ENCODE measurements at regions not wholly inside any gene's neighbourhood (a gene's known extent, or its start where the extent isn't known, plus 50 kb on each side); places are given as distances from the start of the nearest gene placed in this dataset.

GRCh38 chr9:31364171-31364570 lies 1020.3 kb upstream of the ACO1 start:
- WGBS, 2 experiments, result 95 to 97% methylated on average over 5 of the region's 5 CpGs

GRCh38 chr9:31372799-31373587 lies 1011.5 kb upstream of the ACO1 start:
- H3K27ac ChIP-seq (ENCODE audit: insufficient read depth, low read depth, low read length, poor library complexity, severe bottlenecking), result no peak overlapping the region
- H3K27me3 ChIP-seq (ENCODE audit: control insufficient read depth, insufficient read depth, low read length, poor library complexity, severe bottlenecking), result no peaks in the 10 kb centered on the region
- no peak overlapping the region for H3K4me3 ChIP-seq (ENCODE audit: insufficient read depth, low read depth, low read length)
- 95 to 96% methylated on average over 4 to 6 of the region's 7 CpGs for WGBS, 2 experiments
- H3K36me3 ChIP-seq (ENCODE audit: control insufficient read depth, insufficient read depth, low read length), result no peaks in the 10 kb centered on the region
- no peaks in the 10 kb centered on the region for H3K9me3 ChIP-seq (ENCODE audit: control insufficient read depth, low read length)
- H3K4me1 ChIP-seq (ENCODE audit: control insufficient read depth, insufficient read depth, low read length), result no peaks in the 10 kb centered on the region

More at GRCh38 chr9:31364171-31364570, 1020.3 kb upstream of the ACO1 start:
- H3K36me3 ChIP-seq (ENCODE audit: control insufficient read depth, insufficient read depth, low read length), result no peaks in the 10 kb centered on the region
- no peak overlapping the region for H3K27ac ChIP-seq (ENCODE audit: insufficient read depth, low read depth, low read length, poor library complexity, severe bottlenecking)
- H3K27me3 ChIP-seq (ENCODE audit: control insufficient read depth, insufficient read depth, low read length, poor library complexity, severe bottlenecking), result no peaks in the 10 kb centered on the region
- H3K4me1 ChIP-seq (ENCODE audit: control insufficient read depth, insufficient read depth, low read length), result no peaks in the 10 kb centered on the region
- H3K9me3 ChIP-seq (ENCODE audit: control insufficient read depth, low read length), result no peaks in the 10 kb centered on the region
- H3K4me3 ChIP-seq (ENCODE audit: insufficient read depth, low read depth, low read length), result no peak overlapping the region

GRCh38 chr9:31377358-31377757 lies 1007.1 kb upstream of the ACO1 start:
- no peaks in the 10 kb centered on the region for H3K9me3 ChIP-seq (ENCODE audit: control insufficient read depth, low read length)
- no peaks in the 10 kb centered on the region for H3K36me3 ChIP-seq (ENCODE audit: control insufficient read depth, insufficient read depth, low read length)
- H3K4me1 ChIP-seq (ENCODE audit: control insufficient read depth, insufficient read depth, low read length), result no peaks in the 10 kb centered on the region
- H3K27ac ChIP-seq (ENCODE audit: insufficient read depth, low read depth, low read length, poor library complexity, severe bottlenecking), result no peak overlapping the region
- no peaks in the 10 kb centered on the region for H3K27me3 ChIP-seq (ENCODE audit: control insufficient read depth, insufficient read depth, low read length, poor library complexity, severe bottlenecking)
- WGBS, 2 experiments, result 98 to 100% methylated on average over 3 to 4 of the region's 4 CpGs
- no peak overlapping the region for H3K4me3 ChIP-seq (ENCODE audit: insufficient read depth, low read depth, low read length)

- Histone ChIP-seq H3K4me1 (ENCODE audit: control insufficient read depth, insufficient read depth, low read length) (no peaks in the 10 kb centered on the region), H3K27ac (ENCODE audit: insufficient read depth, low read depth, low read length, poor library complexity, severe bottlenecking) (no peak overlapping the region), H3K9me3 (ENCODE audit: control insufficient read depth, low read length) (no peaks in the 10 kb centered on the region), H3K27me3 (ENCODE audit: control insufficient read depth, insufficient read depth, low read length, poor library complexity, severe bottlenecking) (no peaks in the 10 kb centered on the region), H3K4me3 (ENCODE audit: insufficient read depth, low read depth, low read length) (no peak overlapping the region), H3K36me3 (ENCODE audit: control insufficient read depth, insufficient read depth, low read length) (no peaks in the 10 kb centered on the region)
- WGBS, 2 experiments, result 82 to 90% methylated on average over 1 of the region's 1 CpG
These were observed 995.8 kb upstream of the ACO1 start for GRCh38 chr9:31388660-31389059.

- WGBS, 2 experiments, result 82 to 88% methylated on average over 2 to 3 of the region's 3 CpGs
- Histone ChIP-seq H3K9me3 (ENCODE audit: control insufficient read depth, low read length) (no peaks in the 10 kb centered on the region), H3K27ac (ENCODE audit: insufficient read depth, low read depth, low read length, poor library complexity, severe bottlenecking) (no peak overlapping the region)
These were observed 995.4 kb upstream of the ACO1 start for GRCh38 chr9:31389075-31389474.

GRCh38 chr9:31390403-31391025 lies 993.9 kb upstream of the ACO1 start:
- H3K4me1 ChIP-seq (ENCODE audit: control insufficient read depth, insufficient read depth, low read length), result no peaks in the 10 kb centered on the region
- H3K36me3 ChIP-seq (ENCODE audit: control insufficient read depth, insufficient read depth, low read length), result no peaks in the 10 kb centered on the region
- no peaks in the 10 kb centered on the region for H3K27me3 ChIP-seq (ENCODE audit: control insufficient read depth, insufficient read depth, low read length, poor library complexity, severe bottlenecking)
- 79 to 80% methylated on average over 5 of the region's 5 CpGs for WGBS, 2 experiments
- H3K9me3 ChIP-seq (ENCODE audit: control insufficient read depth, low read length), result no peaks in the 10 kb centered on the region
- H3K4me3 ChIP-seq (ENCODE audit: insufficient read depth, low read depth, low read length), result no peak overlapping the region
- peak overlapping the region; percentile 17 for H3K27ac ChIP-seq (ENCODE audit: insufficient read depth, low read depth, low read length, poor library complexity, severe bottlenecking)

More at GRCh38 chr9:31389075-31389474, 995.4 kb upstream of the ACO1 start:
- Histone ChIP-seq H3K4me3 (ENCODE audit: insufficient read depth, low read depth, low read length) (no peak overlapping the region), H3K4me1 (ENCODE audit: control insufficient read depth, insufficient read depth, low read length) (no peaks in the 10 kb centered on the region), H3K36me3 (ENCODE audit: control insufficient read depth, insufficient read depth, low read length) (no peaks in the 10 kb centered on the region), H3K27me3 (ENCODE audit: control insufficient read depth, insufficient read depth, low read length, poor library complexity, severe bottlenecking) (no peaks in the 10 kb centered on the region)

GRCh38 chr9:31393240-31393639 lies 991.2 kb upstream of the ACO1 start:
- Histone ChIP-seq H3K27ac (ENCODE audit: insufficient read depth, low read depth, low read length, poor library complexity, severe bottlenecking) (no peak overlapping the region), H3K27me3 (ENCODE audit: control insufficient read depth, insufficient read depth, low read length, poor library complexity, severe bottlenecking) (no peaks in the 10 kb centered on the region), H3K4me1 (ENCODE audit: control insufficient read depth, insufficient read depth, low read length) (no peaks in the 10 kb centered on the region), H3K9me3 (ENCODE audit: control insufficient read depth, low read length) (no peaks in the 10 kb centered on the region), H3K36me3 (ENCODE audit: control insufficient read depth, insufficient read depth, low read length) (no peaks in the 10 kb centered on the region), H3K4me3 (ENCODE audit: insufficient read depth, low read depth, low read length) (no peak overlapping the region)

- no peaks in the 10 kb centered on the region for H3K27me3 ChIP-seq (ENCODE audit: control insufficient read depth, insufficient read depth, low read length, poor library complexity, severe bottlenecking)
These were observed 990.4 kb upstream of the ACO1 start for GRCh38 chr9:31394015-31394473.

GRCh38 chr9:31412081-31412480 lies 972.4 kb upstream of the ACO1 start:
- H3K36me3 ChIP-seq (ENCODE audit: control insufficient read depth, insufficient read depth, low read length), result no peaks in the 10 kb centered on the region
- no peak overlapping the region for H3K27ac ChIP-seq (ENCODE audit: insufficient read depth, low read depth, low read length, poor library complexity, severe bottlenecking)
- H3K27me3 ChIP-seq (ENCODE audit: control insufficient read depth, insufficient read depth, low read length, poor library complexity, severe bottlenecking), result no peaks in the 10 kb centered on the region
- no peaks in the 10 kb centered on the region for H3K9me3 ChIP-seq (ENCODE audit: control insufficient read depth, low read length)
- no peaks in the 10 kb centered on the region for H3K4me1 ChIP-seq (ENCODE audit: control insufficient read depth, insufficient read depth, low read length)
- H3K4me3 ChIP-seq (ENCODE audit: insufficient read depth, low read depth, low read length), result no peak overlapping the region

More at GRCh38 chr9:31394015-31394473, 990.4 kb upstream of the ACO1 start:
- no peak overlapping the region for H3K4me3 ChIP-seq (ENCODE audit: insufficient read depth, low read depth, low read length)
- 83 to 92% methylated on average over 2 of the region's 2 CpGs for WGBS, 2 experiments
- H3K4me1 ChIP-seq (ENCODE audit: control insufficient read depth, insufficient read depth, low read length), result no peaks in the 10 kb centered on the region
- H3K9me3 ChIP-seq (ENCODE audit: control insufficient read depth, low read length), result no peaks in the 10 kb centered on the region
- no peaks in the 10 kb centered on the region for H3K36me3 ChIP-seq (ENCODE audit: control insufficient read depth, insufficient read depth, low read length)
- no peak overlapping the region for H3K27ac ChIP-seq (ENCODE audit: insufficient read depth, low read depth, low read length, poor library complexity, severe bottlenecking)

GRCh38 chr9:31415164-31415563 lies 969.3 kb upstream of the ACO1 start:
- Histone ChIP-seq H3K4me1 (ENCODE audit: control insufficient read depth, insufficient read depth, low read length) (no peaks in the 10 kb centered on the region), H3K27ac (ENCODE audit: insufficient read depth, low read depth, low read length, poor library complexity, severe bottlenecking) (no peak overlapping the region)

More at GRCh38 chr9:31415164-31415563, 969.3 kb upstream of the ACO1 start:
- Histone ChIP-seq H3K36me3 (ENCODE audit: control insufficient read depth, insufficient read depth, low read length) (no peaks in the 10 kb centered on the region), H3K9me3 (ENCODE audit: control insufficient read depth, low read length) (no peaks in the 10 kb centered on the region), H3K4me3 (ENCODE audit: insufficient read depth, low read depth, low read length) (no peak overlapping the region), H3K27me3 (ENCODE audit: control insufficient read depth, insufficient read depth, low read length, poor library complexity, severe bottlenecking) (no peaks in the 10 kb centered on the region)

All from ectodermal cell (in vitro differentiated cells).